NCI-H2196 (cell line): ENCODE measurements at regions not wholly inside any gene's neighbourhood (a gene's known extent, or its start where the extent isn't known, plus 50 kb on each side); places are given as distances from the start of the nearest gene placed in this dataset.
A peak's percentile ranks its signal among the peaks of the same experiment; 100 is the strongest.
"Not testable (repeated sequence)": the region's sequence is repeated elsewhere in the genome, so short reads cannot be mapped to it uniquely, and the experiment has no call there.

Experiments
- DNase-seq: peaks from one replicate; lab custom pipeline; 2025; ENCODE audit not compliant: unreplicated experiment; lab: John Stamatoyannopoulos, UW

DNA sequence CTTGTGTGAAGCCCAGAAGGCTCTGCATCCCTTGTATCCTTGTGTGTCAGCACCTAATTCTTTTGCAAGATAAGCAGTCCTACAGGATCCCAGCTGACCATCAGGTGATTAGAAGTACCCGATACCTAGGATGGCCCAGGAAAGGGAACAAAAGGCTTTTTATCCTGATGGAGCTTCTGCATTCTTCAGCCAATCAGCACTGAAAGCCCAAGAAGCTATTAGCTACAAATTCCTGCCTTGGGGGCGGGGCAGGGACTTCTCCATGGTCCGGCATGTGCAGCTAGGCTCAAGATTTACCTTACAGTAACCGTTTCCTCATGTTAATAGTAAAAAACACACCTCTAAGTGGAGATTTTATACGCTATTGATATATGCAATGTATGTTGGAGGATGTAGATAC is 264.6 kb upstream of the THUMPD2 start:
- DNase-seq = no peak

- no peak for DNase-seq
Measured at GRCh38 chr2:40043191-40043590, 264.1 kb upstream of the THUMPD2 start.

GRCh38 chr2:40041422-40042382 is 262.6 kb upstream of the THUMPD2 start:
- no peak for DNase-seq

- DNase-seq = no peak
Measured at GRCh38 chr2:40039549-40039948, 260.5 kb upstream of the THUMPD2 start.

DNA sequence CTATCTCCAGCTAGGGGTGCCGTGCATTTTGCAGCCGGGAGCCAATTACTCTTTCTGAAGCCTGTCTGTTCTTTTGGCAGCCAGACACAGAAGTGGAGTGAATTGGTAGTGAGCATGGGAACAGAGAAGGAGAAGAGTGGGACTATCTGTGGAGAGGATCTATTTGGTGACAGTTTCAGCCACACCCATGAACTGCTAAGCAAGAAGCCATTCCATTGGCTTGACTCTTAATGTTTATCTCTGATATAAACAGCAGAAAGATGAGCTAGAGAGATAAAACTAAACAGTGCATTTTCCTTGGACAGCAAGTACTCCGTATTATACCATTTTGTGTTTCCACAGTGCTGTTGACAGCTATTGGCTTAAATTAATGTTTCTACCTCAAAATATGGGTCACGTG is 259.6 kb upstream of the THUMPD2 start:
- no peak for DNase-seq

DNA sequence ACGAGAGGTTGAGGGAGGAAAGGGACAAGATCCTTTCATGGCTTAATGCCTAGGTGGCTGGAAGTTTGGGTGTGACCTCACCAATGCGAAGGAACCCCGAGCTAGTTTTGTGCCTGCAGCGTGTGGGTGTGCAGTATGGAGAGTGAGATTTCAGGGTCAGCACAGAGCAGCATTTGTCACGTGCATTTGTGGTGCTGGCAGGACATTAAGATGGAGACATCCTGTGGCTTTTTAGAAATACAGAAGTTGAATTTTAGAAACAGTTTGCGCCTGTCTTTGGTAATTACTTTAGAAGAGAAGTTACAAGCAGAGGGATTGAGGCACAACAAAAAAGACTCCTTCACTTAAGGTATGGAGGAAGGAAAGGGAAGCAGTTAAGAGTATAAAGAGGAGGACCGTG is 258.2 kb upstream of the THUMPD2 start:
- DNase-seq = no peak

GRCh38 chr2:40036241-40036640 is 257.2 kb upstream of the THUMPD2 start:
- DNase-seq = no peak

DNA sequence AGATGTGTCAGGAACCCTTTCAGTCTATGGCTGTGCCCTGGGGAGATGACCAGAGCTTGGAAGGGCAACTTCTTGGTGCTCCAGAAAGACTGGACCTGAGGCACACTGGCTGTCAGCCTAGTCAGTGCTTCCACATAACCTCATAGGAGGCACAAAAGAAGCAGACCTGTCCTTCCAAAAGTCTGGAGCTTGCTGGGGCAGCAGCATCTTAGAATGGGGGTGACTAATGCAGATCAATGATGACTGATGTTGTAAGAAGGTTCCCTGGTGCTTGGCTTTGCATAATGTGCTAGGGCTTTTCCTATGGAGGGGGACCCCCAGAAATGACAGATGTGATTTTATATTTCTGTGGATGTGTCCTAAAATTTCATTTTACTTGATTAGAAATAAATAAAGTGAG is 255.7 kb upstream of the THUMPD2 start:
- DNase-seq = no peak

DNA sequence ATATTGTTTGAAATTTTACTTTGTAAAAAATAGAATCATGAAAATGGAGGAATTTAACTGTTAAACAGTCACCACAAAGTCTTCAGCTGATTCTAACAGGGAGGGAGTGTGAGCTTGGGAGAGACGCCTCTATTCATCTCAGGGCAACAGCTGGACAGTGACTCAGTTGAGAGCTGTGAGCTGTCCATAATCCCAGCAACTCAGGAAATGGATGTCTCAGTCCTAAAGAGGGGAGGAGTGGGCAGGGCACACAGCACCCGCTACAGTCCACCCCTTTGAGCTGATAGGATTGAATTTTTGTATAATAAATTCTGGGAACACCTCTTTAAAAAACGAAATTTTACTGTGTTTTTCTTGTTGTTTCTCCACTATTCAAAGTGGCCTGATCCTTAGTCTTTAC is 255.1 kb upstream of the THUMPD2 start:
- DNase-seq = no peak

DNA sequence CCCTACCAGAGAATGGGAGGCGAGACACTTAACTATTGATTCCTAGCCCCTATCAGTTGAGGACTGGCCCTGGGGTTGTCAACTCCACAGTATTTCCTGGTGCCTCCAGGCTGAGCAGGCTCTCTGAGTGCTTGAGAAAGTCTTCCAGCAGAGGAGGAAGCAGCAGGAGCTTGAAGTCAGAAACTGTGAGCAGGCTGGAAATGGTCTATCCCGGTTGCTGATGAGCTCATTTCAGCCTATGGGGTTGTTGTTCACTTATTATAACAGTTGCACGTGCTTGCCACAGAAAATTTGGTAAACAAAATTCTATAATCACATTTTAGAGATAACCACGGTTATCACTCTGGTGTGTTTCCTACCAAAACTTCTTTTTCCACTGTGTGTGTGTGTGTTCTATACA is 254.7 kb upstream of the THUMPD2 start:
- DNase-seq = no peak

DNA sequence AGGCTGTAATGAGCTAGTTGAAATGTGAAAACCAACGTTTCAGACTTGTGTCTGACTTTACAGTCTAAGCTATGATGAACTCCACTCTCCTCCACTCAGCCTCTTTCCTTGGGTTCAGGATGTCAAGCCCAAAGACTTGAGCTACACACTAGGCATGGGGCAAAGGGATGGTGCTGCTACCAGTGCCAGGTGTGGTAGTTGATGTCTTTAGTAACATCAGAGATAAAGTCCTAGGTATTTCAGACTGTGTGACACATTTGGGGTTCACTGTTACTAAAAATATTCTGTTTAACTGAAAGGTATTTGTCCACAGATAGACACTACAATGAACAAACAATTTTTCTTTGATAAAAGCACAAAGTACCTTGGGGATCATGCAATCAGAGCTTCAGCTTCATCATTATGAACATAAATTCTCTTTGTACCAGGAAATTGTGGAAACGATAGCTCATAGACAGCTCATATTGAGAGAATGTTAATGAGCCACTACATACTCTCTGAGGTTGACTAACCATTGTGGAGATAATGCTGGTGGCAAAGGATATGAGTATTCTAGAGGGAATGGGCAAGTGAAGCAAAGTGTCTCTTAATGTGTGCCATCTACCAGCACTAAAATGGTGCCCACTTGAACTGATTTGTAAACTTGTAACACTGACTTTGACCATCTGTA is 253.7 kb upstream of the THUMPD2 start:
- DNase-seq = no peak

- DNase-seq = no peak
Measured at GRCh38 chr2:40030456-40030975, 251.5 kb upstream of the THUMPD2 start.

GRCh38 chr2:40028792-40029488 is 249.9 kb upstream of the THUMPD2 start:
- no peak for DNase-seq

GRCh38 chr2:40027968-40028367 is 248.9 kb upstream of the THUMPD2 start:
- DNase-seq = no peak

DNA sequence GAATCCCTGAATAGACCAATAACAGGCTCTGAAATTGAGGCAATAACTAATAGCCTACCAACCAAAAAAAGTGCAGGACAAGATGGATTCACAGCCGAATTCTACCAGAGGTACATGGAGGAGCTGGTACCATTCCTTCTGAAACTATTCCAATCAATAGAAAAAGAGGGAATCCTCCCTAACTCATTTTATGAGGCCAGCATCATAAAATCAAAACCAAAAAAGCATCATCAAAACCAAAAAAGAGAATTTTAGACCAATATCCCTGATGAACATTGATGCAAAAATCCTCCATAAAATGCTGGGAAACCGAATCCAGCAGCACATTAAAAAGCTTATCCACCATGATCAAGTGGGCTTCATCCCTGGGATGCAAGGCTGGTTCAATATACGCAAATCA is 246.2 kb upstream of the THUMPD2 start:
- DNase-seq = peak; percentile 32

DNA sequence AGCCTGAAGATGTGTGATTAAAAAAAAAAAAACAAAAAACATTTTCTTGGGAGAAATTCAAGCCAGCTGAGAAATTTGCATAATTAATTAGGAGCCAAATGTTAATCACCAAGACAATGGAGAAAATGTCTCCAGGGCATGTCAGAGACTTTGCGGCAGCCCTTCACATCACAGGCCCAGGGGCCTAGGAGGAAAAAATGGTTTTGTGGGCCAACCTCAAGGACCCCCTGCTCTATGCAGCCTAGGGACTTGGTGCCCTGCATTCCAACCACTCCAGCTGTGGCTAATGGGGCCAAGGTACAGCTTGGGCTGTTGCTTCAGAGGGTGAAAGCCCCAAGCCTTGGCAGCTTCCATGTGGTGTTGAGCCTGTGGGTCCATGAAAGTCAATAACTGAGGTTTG is 241.9 kb upstream of the THUMPD2 start:
- DNase-seq = no peak

GRCh38 chr2:40016151-40016885 is 237.3 kb upstream of the THUMPD2 start:
- DNase-seq = no peak

DNA sequence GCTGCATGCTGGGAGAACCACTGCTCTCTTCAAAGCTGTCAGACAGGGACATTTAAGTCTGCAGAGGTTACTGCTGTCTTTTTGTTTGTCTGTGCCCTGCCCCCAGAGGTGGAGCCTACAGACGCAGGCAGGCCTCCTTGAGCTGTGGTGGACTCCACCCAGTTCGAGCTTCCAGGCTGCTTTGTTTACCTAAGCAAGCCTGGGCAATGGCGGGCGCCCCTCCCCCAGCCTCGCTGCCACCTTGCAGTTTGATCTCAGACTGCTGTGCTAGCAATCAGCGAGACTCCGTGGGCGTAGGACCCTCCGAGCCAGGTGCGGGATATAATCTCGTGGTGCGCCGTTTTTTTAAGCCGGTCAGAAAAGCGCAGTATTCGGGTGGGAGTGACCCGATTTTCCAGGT is 234.9 kb upstream of the THUMPD2 start:
- DNase-seq = not testable (repeated sequence)

GRCh38 chr2:40004336-40004735 is 225.3 kb upstream of the THUMPD2 start:
- DNase-seq = no peak

DNA sequence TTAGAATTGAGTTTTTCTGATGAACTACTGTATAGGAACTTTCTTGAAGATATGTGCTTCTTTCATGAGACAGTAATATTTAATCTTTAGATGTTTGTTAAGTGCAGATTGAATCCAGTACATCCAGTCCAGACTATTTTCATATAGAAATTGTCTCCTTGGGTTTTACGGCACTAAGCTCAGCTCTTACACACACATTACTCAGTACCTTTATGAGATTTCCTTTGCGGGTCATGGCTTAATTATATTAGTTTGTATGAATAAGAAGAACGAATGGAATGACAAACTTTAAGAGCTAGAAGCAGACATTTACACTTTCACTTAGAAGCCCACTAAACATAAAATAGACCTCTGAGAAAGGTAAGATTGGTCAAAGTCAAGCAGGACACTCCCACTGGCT is 223.3 kb upstream of the THUMPD2 start:
- no peak for DNase-seq

DNA sequence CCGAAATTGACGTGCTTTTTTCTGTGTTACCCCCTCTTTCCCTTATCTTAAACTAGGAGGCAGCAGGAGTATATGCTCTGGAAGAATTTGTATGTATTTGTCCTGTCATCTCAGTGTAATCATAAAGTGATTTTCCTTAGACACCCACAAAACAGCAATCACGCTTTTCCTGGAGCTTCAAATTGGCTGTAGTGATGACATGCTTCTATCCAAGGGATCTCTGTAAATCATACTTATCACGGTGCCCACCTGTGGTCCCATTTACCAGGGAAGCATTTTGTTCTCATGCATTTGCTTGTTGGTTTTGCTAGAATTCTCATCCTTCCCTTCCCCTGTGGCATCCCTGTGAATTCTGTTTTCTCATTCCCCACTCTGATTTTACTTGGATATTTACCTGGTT is 220.8 kb upstream of the THUMPD2 start:
- DNase-seq = no peak
